Lower leg skin (tissue), 4 donors: ENCODE measurements at regions not wholly inside any gene's neighbourhood (a gene's known extent, or its start where the extent isn't known, plus 50 kb on each side); places are given as distances from the start of the nearest gene placed in this dataset.

Experiments
- DNase-seq, 2 donors: peaks; one replicate each; pipeline ENCODE4 v3.0.0-alpha.2; 2019; ENCODE audit warnings: low spot score in 2 of 2
- H3K4me3 ChIP-seq: fragments of 200-600 bp; sonication (generic); 2 replicates; pipeline ENCODE4 v1.5.1; 2017; ENCODE audit warnings: mild to moderate bottlenecking, low read depth; ENCODE audit not compliant: poor library complexity, severe bottlenecking
- CTCF ChIP-seq, 3 donors: fragments of 450-650 bp; IDR thresholded peaks; one replicate each; pipeline ENCODE4 v1.5.1; 2016; ENCODE audit warnings: antibody characterized with exemption in 3 of 3, mild to moderate bottlenecking in 3 of 3, moderate library complexity in 2 of 3
- POLR2A ChIP-seq, 2 donors: fragments of 450-650 bp; IDR thresholded peaks; one replicate each; pipeline ENCODE4 v1.6.1; 2016 to 2017; ENCODE audit warnings: antibody characterized with exemption in 2 of 2, mild to moderate bottlenecking in 1 of 2, moderate library complexity in 1 of 2
- WGBS, 2 donors: methylation state at CpG; one replicate each; pipeline ENCODE4 v1.1.5; 2018; 5-methylcytosine and 5-hydroxymethylcytosine counted together
- intact Hi-C: fragments of 100-400 bp; cut with DNase I; formaldehyde crosslinking; loops from one replicate; pipeline ENCODE4 v1.15.0; 2023; ENCODE audit warnings: low total_unique reads

- no peak overlapping the region for H3K4me3 ChIP-seq
- TF ChIP-seq POLR2A (IDR thresholded peaks at IDR 0.05) (no peak), CTCF (IDR thresholded peaks at IDR 0.05) (no peak)
- DNase-seq: no peak
- intact Hi-C loops: no loop called here
Observed at GRCh38 chr13:74063533-74064100, 70.6 kb downstream of the KLF12 start.

GRCh38 chr13:74062933-74063332, 71.3 kb downstream of the KLF12 start:
- DNase-seq: no peak
- WGBS, 2 donors: 48 to 61% methylated on average over 6 of the region's 6 CpGs
- TF ChIP-seq CTCF (IDR thresholded peaks at IDR 0.05): no peak
- TF ChIP-seq POLR2A (IDR thresholded peaks at IDR 0.05): no peak
- intact Hi-C loops: no loop called here
- no peak overlapping the region for H3K4me3 ChIP-seq

GRCh38 chr13:74061926-74062595, 72.1 kb downstream of the KLF12 start:
- 45 to 53% methylated on average over 3 of the region's 3 CpGs for WGBS, 2 donors
- H3K4me3 ChIP-seq: no peak overlapping the region
- intact Hi-C loops: no loop called here
- no peak for DNase-seq
- no peak for TF ChIP-seq POLR2A (IDR thresholded peaks at IDR 0.05)
- no peak for TF ChIP-seq CTCF (IDR thresholded peaks at IDR 0.05)

GRCh38 chr13:74056801-74057542, 77.2 kb downstream of the KLF12 start:
- no peak overlapping the region for H3K4me3 ChIP-seq
- TF ChIP-seq POLR2A (IDR thresholded peaks at IDR 0.05) (no peak), CTCF (IDR thresholded peaks at IDR 0.05) (no peak)
- intact Hi-C loops: no loop called here
- WGBS, 2 donors: 22 to 36% methylated on average over 5 of the region's 5 CpGs
- no peak for DNase-seq

- intact Hi-C loops: no loop called here
- WGBS, 2 donors: 86 to 91% methylated on average over 5 of the region's 5 CpGs
- no peak for DNase-seq
- TF ChIP-seq CTCF (IDR thresholded peaks at IDR 0.05): no peak
- no peak for TF ChIP-seq POLR2A (IDR thresholded peaks at IDR 0.05)
- H3K4me3 ChIP-seq: no peak overlapping the region
Observed at GRCh38 chr13:74052402-74052928, 81.7 kb downstream of the KLF12 start.
